ENCODE measurements at regions not wholly inside any gene's neighbourhood (a gene's known extent, or its start where the extent isn't known, plus 50 kb on each side); places are given as distances from the start of the nearest gene placed in this dataset.

DNA sequence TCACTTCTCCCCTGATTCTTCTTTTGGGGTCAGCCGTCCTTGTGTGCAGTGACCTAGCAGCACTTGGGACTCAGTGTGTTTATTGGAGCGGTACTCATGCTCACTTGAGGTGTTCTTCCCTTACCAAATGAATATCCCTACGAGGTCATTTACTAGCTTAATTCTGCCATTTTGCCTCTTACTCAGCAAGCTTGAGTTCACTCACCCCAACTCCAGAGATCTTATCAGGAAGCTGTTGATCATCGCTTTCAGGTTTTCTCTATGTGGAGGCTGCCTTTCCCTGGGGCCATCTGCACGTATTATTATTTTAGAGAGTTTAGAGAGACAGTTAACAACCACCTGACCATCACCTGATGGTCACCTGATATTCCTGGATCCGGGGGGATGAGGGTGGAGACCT lies 1466.0 kb upstream of the GOT2 start:
- H3K4me3 ChIP-seq (replicated peaks; ENCODE audit: low read depth, low read length): no peak overlapping the region
- TF ChIP-seq CTCF (IDR thresholded peaks at IDR 0.05; ENCODE audit: insufficient read depth, low read length, poor library complexity, severe bottlenecking): no peak
- DNase-seq (ENCODE audit: extremely low read depth, insufficient read length): no peak
- no peaks in the 10 kb centered on the region for H3K36me3 ChIP-seq (ENCODE audit: control insufficient read depth, insufficient read depth, low read length)
- no peaks in the 10 kb centered on the region for H3K27me3 ChIP-seq (replicated peaks; ENCODE audit: control insufficient read depth, insufficient read depth, low read length)

GRCh38 chr16:60199150-60199549 lies 1465.0 kb upstream of the GOT2 start:
- no peaks in the 10 kb centered on the region for H3K36me3 ChIP-seq (ENCODE audit: control insufficient read depth, insufficient read depth, low read length)
- no peaks in the 10 kb centered on the region for H3K27me3 ChIP-seq (replicated peaks; ENCODE audit: control insufficient read depth, insufficient read depth, low read length)
- TF ChIP-seq CTCF (IDR thresholded peaks at IDR 0.05; ENCODE audit: insufficient read depth, low read length, poor library complexity, severe bottlenecking): no peak
- DNase-seq (ENCODE audit: extremely low read depth, insufficient read length): no peak
- H3K4me3 ChIP-seq (replicated peaks; ENCODE audit: low read depth, low read length): no peak overlapping the region

GRCh38 chr16:60181536-60181935 lies 1447.4 kb upstream of the GOT2 start:
- TF ChIP-seq CTCF (IDR thresholded peaks at IDR 0.05; ENCODE audit: insufficient read depth, low read length, poor library complexity, severe bottlenecking): no peak
- no peak for DNase-seq (ENCODE audit: extremely low read depth, insufficient read length)
- Histone ChIP-seq H3K36me3 (ENCODE audit: control insufficient read depth, insufficient read depth, low read length) (no peaks in the 10 kb centered on the region), H3K4me3 (replicated peaks; ENCODE audit: low read depth, low read length) (no peak overlapping the region), H3K27me3 (replicated peaks; ENCODE audit: control insufficient read depth, insufficient read depth, low read length) (no peaks in the 10 kb centered on the region)

GRCh38 chr16:60180609-60181008 lies 1446.5 kb upstream of the GOT2 start:
- Histone ChIP-seq H3K36me3 (ENCODE audit: control insufficient read depth, insufficient read depth, low read length) (no peaks in the 10 kb centered on the region), H3K27me3 (replicated peaks; ENCODE audit: control insufficient read depth, insufficient read depth, low read length) (no peaks in the 10 kb centered on the region), H3K4me3 (replicated peaks; ENCODE audit: low read depth, low read length) (no peak overlapping the region)
- DNase-seq (ENCODE audit: extremely low read depth, insufficient read length): no peak
- TF ChIP-seq CTCF (IDR thresholded peaks at IDR 0.05; ENCODE audit: insufficient read depth, low read length, poor library complexity, severe bottlenecking): no peak

DNA sequence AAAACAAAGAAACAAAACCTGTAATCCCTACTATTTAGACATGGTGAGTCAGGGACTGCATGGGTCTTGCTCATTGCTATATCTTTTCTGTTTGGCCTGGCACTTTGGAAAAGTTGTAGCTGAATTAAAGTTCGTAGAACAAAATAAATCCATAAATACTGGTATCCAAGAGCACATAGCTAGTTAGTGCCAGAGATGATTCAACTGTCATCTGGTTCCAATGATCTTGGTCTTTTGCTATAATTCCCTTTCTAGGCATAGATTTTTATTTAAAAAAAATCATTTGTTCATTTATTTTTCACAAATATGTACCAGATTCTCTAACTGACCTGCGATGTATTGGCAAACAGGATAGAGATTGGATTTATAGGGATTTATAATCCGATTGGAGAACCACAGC lies 1436.1 kb upstream of the GOT2 start:
- Histone ChIP-seq H3K4me3 (replicated peaks; ENCODE audit: low read depth, low read length) (no peak overlapping the region), H3K36me3 (ENCODE audit: control insufficient read depth, insufficient read depth, low read length) (no peaks in the 10 kb centered on the region), H3K27me3 (replicated peaks; ENCODE audit: control insufficient read depth, insufficient read depth, low read length) (no peaks in the 10 kb centered on the region)
- DNase-seq (ENCODE audit: extremely low read depth, insufficient read length): no peak
- no peak for TF ChIP-seq CTCF (IDR thresholded peaks at IDR 0.05; ENCODE audit: insufficient read depth, low read length, poor library complexity, severe bottlenecking)

GRCh38 chr16:60166111-60166510 lies 1432.0 kb upstream of the GOT2 start:
- no peaks in the 10 kb centered on the region for H3K36me3 ChIP-seq (ENCODE audit: control insufficient read depth, insufficient read depth, low read length)
- no peak for TF ChIP-seq CTCF (IDR thresholded peaks at IDR 0.05; ENCODE audit: insufficient read depth, low read length, poor library complexity, severe bottlenecking)
- no peak for DNase-seq (ENCODE audit: extremely low read depth, insufficient read length)

More at GRCh38 chr16:60166111-60166510, 1432.0 kb upstream of the GOT2 start:
- Histone ChIP-seq H3K27me3 (replicated peaks; ENCODE audit: control insufficient read depth, insufficient read depth, low read length) (no peaks in the 10 kb centered on the region), H3K4me3 (replicated peaks; ENCODE audit: low read depth, low read length) (no peak overlapping the region)

All from GM06990 (cell line).